Activated CD8-positive, alpha-beta memory T cell treated with anti-CD3 and anti-CD28 coated beads, Interleukin-2, amount 10 ng/mL, durations not matched to agents 7 days and 5 days (primary cell): ENCODE measurements at regions not wholly inside any gene's neighbourhood (a gene's known extent, or its start where the extent isn't known, plus 50 kb on each side); places are given as distances from the start of the nearest gene placed in this dataset. TPM values are rescaled to one million over a fixed set of nuclear protein-coding genes. Genes with fewer than 3 reads are reported as not detected.
"Not testable (repeated sequence)": the region's sequence is repeated elsewhere in the genome, so short reads cannot be mapped to it uniquely, and the experiment has no call there.

Experiments
- ATAC-seq: fragments of 150-1000 bp; cut with Tn5 transposase; one replicate; pipeline ENCODE4 v1.10.0; 2021; ENCODE audit warnings: moderate library complexity
- CTCF ChIA-PET: fragments of 350-600 bp; sonication (Branson Sonifier 250); formaldehyde crosslinking; loops from one replicate; lab custom pipeline; 2021; ENCODE audit warnings: antibody characterized with exemption; lab: Charles Lee
- DNase-seq: peaks from one replicate; pipeline ENCODE4 v3.0.0-alpha.2; 2020
- H3K27ac Mint-ChIP-seq: one replicate; pipeline ENCODE4 v1.8.0; 2021; ENCODE audit warnings: mild to moderate bottlenecking, mixed read lengths
- H3K27me3 Mint-ChIP-seq: one replicate; pipeline ENCODE4 v1.8.0; 2021; ENCODE audit warnings: mixed read lengths
- H3K36me3 Mint-ChIP-seq: one replicate; pipeline ENCODE4 v1.8.0; 2021; ENCODE audit warnings: mild to moderate bottlenecking, mixed read lengths
- H3K4me1 Mint-ChIP-seq: one replicate; pipeline ENCODE4 v1.8.0; 2021; ENCODE audit warnings: mixed read lengths
- H3K4me3 Mint-ChIP-seq: one replicate; pipeline ENCODE4 v1.8.0; 2021; ENCODE audit warnings: mild to moderate bottlenecking, moderate library complexity, mixed read lengths
- H3K9me3 Mint-ChIP-seq: one replicate; pipeline ENCODE4 v1.8.0; 2022; ENCODE audit warnings: low read depth, mixed read lengths
- microRNA-seq: library from miRNA; unstranded; fragments of <30 nt; microRNA quantifications from one replicate; pipeline ENCODE4 v1.2.0, GENCODE V29; 2022

GRCh38 chr6:119430805-119431204 is 81.2 kb upstream of the MAN1A1 start:
- Mint-ChIP-seq H3K4me3 (no peak overlapping the region), H3K36me3 (no peaks in the 10 kb centered on the region), H3K9me3 (no peaks in the 10 kb centered on the region), H3K27ac (no peak overlapping the region), H3K27me3 (no peaks in the 10 kb centered on the region), H3K4me1 (no peaks in the 10 kb centered on the region)
- CTCF ChIA-PET, result no interaction called here
- DNase-seq (no peak), ATAC-seq (no peak)

- DNase-seq (no peak), ATAC-seq (no peak)
- no peaks in the 10 kb centered on the region for H3K9me3 Mint-ChIP-seq
- CTCF ChIA-PET, result no interaction called here
- no peaks in the 10 kb centered on the region for H3K27me3 Mint-ChIP-seq
- H3K4me3 Mint-ChIP-seq, result no peak overlapping the region
- no peaks in the 10 kb centered on the region for H3K4me1 Mint-ChIP-seq
- peaks cover 3% of the 10 kb centered on the region for H3K36me3 Mint-ChIP-seq
- no peak overlapping the region for H3K27ac Mint-ChIP-seq
Measured at GRCh38 chr6:119428633-119429032, 79.1 kb upstream of the MAN1A1 start.

GRCh38 chr6:119426619-119427018 is 77.1 kb upstream of the MAN1A1 start:
- DNase-seq (no peak), ATAC-seq (no peak)
- no peak overlapping the region for H3K4me3 Mint-ChIP-seq
- peaks cover 3% of the 10 kb centered on the region for H3K36me3 Mint-ChIP-seq
- no peak overlapping the region for H3K27ac Mint-ChIP-seq
- CTCF ChIA-PET, result no interaction called here
- no peaks in the 10 kb centered on the region for H3K4me1 Mint-ChIP-seq
- H3K27me3 Mint-ChIP-seq, result no peaks in the 10 kb centered on the region
- H3K9me3 Mint-ChIP-seq, result peaks cover 3% of the 10 kb centered on the region

GRCh38 chr6:119423996-119424395 is 74.4 kb upstream of the MAN1A1 start:
- H3K4me1 Mint-ChIP-seq, result no peaks in the 10 kb centered on the region
- CTCF ChIA-PET, result no interaction called here
- H3K27ac Mint-ChIP-seq, result no peak overlapping the region
- peaks cover 15% of the 10 kb centered on the region for H3K9me3 Mint-ChIP-seq
- ATAC-seq (no peak), DNase-seq (no peak)
- peaks cover 3% of the 10 kb centered on the region for H3K36me3 Mint-ChIP-seq
- H3K4me3 Mint-ChIP-seq, result no peak overlapping the region
- peaks cover 3% of the 10 kb centered on the region for H3K27me3 Mint-ChIP-seq

- H3K9me3 Mint-ChIP-seq, result peaks cover 18% of the 10 kb centered on the region
- ATAC-seq, H3K27me3 Mint-ChIP-seq, H3K36me3 Mint-ChIP-seq, H3K4me1 Mint-ChIP-seq, H3K27ac Mint-ChIP-seq, CTCF ChIA-PET, H3K4me3 Mint-ChIP-seq, DNase-seq: not testable (repeated sequence)
Measured at GRCh38 chr6:119418084-119418483, 68.5 kb upstream of the MAN1A1 start.

GRCh38 chr6:119407156-119407555 is 57.6 kb upstream of the MAN1A1 start:
- peaks cover 1% of the 10 kb centered on the region for H3K36me3 Mint-ChIP-seq

DNA sequence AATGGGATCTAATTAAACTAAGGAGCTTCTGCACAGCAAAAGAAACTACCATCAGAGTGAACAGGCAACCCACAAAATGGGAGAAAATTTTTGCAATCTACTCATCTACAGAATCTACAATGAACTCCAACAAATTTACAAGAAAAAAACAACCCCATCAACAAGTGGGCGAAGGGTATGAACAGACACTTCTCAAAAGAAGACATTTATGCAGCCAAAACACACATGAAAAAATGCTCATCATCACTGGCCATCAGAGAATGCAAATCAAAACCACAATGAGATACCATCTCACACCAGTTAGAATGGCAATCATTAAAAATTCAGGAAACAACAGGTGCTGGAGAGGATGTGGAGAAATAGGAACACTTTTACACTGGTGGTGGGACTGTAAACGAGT is 55.6 kb upstream of the MAN1A1 start:
- CTCF ChIA-PET, H3K9me3 Mint-ChIP-seq, ATAC-seq: not testable (repeated sequence)

More at GRCh38 chr6:119407156-119407555, 57.6 kb upstream of the MAN1A1 start:
- no peak for ATAC-seq
- DNase-seq, result no peak
- Mint-ChIP-seq H3K4me3 (no peak overlapping the region), H3K4me1 (no peaks in the 10 kb centered on the region), H3K27ac (no peak overlapping the region), H3K27me3 (peaks cover 20% of the 10 kb centered on the region), H3K9me3 (peaks cover 8% of the 10 kb centered on the region)
- CTCF ChIA-PET, result no interaction called here

More for the DNA sequence above, 55.6 kb upstream of the MAN1A1 start:
- H3K27ac Mint-ChIP-seq, DNase-seq, H3K36me3 Mint-ChIP-seq, H3K4me1 Mint-ChIP-seq, H3K4me3 Mint-ChIP-seq: not testable (repeated sequence)
- peaks cover 11% of the 10 kb centered on the region for H3K27me3 Mint-ChIP-seq

Small RNA genes in the stretch of these regions (microRNA-seq; reads per million reads assigned to microRNA genes)
- gene MIR3144, result not detected
